ENCODE measurements at regions not wholly inside any gene's neighbourhood (a gene's known extent, or its start where the extent isn't known, plus 50 kb on each side); places are given as distances from the start of the nearest gene placed in this dataset.

GRCh38 chr2:21715887-21716286 is 592.1 kb downstream of the TDRD15 start:
- TF ChIP-seq CTCF (IDR thresholded peaks at IDR 0.05; ENCODE audit: extremely low read depth, missing control alignments) = no peak
- DNase-seq (ENCODE audit: low spot score) = no peak

DNA sequence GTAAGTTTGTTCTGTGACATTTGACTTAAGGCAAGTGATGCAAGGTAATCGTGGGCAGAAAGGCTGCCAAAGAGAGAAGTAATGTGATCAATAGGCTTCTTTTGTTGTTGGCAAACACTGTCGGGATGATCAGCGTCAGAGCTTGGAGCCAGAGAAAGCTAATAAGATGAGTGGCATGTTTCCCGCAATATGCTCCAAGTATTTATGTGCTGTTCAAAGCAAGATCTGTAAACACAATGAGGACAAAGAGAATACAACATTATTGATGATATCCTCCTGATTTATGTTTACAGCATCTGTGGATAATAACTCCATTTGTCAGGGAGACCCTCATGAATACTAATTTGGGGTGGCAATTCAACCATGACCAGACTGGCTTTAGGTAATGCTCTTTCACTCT is 603.3 kb downstream of the TDRD15 start:
- TF ChIP-seq CTCF (IDR thresholded peaks at IDR 0.05; ENCODE audit: extremely low read depth, missing control alignments) = no peak
- no peak for DNase-seq (ENCODE audit: low spot score)

DNA sequence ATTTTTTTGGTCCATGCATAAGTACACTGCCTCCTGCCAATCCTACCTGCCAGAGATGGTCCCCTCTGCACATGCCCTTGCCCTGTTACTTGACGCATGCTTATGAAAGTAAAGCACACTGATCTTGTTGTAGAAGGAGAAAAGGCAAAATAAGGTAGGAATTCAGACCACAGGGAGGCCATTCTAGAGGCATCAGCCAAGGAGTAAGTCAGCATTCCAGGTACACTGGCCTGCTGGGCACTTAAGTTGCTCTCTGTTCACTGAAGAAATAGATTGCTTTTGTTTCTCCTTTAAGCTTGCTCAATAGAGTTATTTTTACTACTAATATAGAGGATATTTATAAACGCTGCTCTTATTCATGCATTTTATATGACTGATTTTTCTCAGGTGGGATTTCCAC is 604.4 kb downstream of the TDRD15 start:
- no peak for DNase-seq (ENCODE audit: low spot score)
- no peak for TF ChIP-seq CTCF (IDR thresholded peaks at IDR 0.05; ENCODE audit: extremely low read depth, missing control alignments)

DNA sequence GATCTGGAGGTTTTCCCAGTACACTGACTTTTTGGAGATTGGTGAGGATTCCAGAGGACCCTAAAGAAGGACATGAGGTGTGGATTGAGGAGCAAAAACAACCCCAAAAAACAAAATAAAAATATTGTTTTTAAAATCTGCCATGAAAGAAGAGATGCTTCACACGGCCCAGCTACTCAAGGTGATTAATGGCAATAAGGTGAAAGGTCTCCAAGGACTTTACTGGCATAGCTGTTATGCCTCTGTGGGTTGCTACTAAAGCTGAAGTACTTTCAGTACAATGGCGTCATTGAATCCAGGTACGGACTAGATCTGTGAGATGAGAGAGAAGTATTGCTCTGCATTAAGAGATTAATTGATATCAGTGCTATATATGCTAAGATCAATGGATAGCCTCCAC is 606.4 kb downstream of the TDRD15 start:
- no peak for DNase-seq (ENCODE audit: low spot score)
- no peak for TF ChIP-seq CTCF (IDR thresholded peaks at IDR 0.05; ENCODE audit: extremely low read depth, missing control alignments)

- TF ChIP-seq CTCF (IDR thresholded peaks at IDR 0.05; ENCODE audit: extremely low read depth, missing control alignments) = no peak
- no peak for DNase-seq (ENCODE audit: low spot score)
Measured at GRCh38 chr2:21740484-21740883, 616.7 kb downstream of the TDRD15 start.

- no peak for TF ChIP-seq CTCF (IDR thresholded peaks at IDR 0.05; ENCODE audit: extremely low read depth, missing control alignments)
- no peak for DNase-seq (ENCODE audit: low spot score)
Measured at GRCh38 chr2:21746499-21746898, 622.7 kb downstream of the TDRD15 start.

- no peak for DNase-seq (ENCODE audit: low spot score)
- no peak for TF ChIP-seq CTCF (IDR thresholded peaks at IDR 0.05; ENCODE audit: extremely low read depth, missing control alignments)
Measured at GRCh38 chr2:21748501-21748900, 624.7 kb downstream of the TDRD15 start.

All from GM20000 (cell line).